Testis (tissue), 2 donors: ENCODE measurements at regions not wholly inside any gene's neighbourhood (a gene's known extent, or its start where the extent isn't known, plus 50 kb on each side); places are given as distances from the start of the nearest gene placed in this dataset.
"Not testable (repeated sequence)": the region's sequence is repeated elsewhere in the genome, so short reads cannot be mapped to it uniquely, and the experiment has no call there.

Experiments used
- DNase-seq: peaks from one replicate; pipeline ENCODE4 v3.0.0-alpha.2; 2019
- H3K27ac ChIP-seq, 2 donors: fragments of 200-600 bp; sonication (generic); one replicate each; pipeline ENCODE4 v1.5.1; 2019
- H3K27me3 ChIP-seq: fragments of 200-600 bp; sonication (generic); one replicate; pipeline ENCODE4 v1.5.1; 2019
- H3K36me3 ChIP-seq: fragments of 200-600 bp; sonication (generic); one replicate; pipeline ENCODE4 v1.5.1; 2017; ENCODE audit warnings: low read depth; ENCODE audit errors: missing control alignments
- H3K4me1 ChIP-seq: fragments of 200-600 bp; sonication (generic); one replicate; pipeline ENCODE4 v1.5.1; 2019
- H3K4me3 ChIP-seq, 2 donors: fragments of 200-600 bp; sonication (generic); one replicate each; pipeline ENCODE4 v1.5.1; 2017 to 2019
- H3K9me3 ChIP-seq: fragments of 200-600 bp; sonication (generic); one replicate; pipeline ENCODE4 v1.5.1; 2017
- POLR2A ChIP-seq: fragments of 450-650 bp; IDR thresholded peaks from one replicate; pipeline ENCODE4 v1.6.1; 2017; ENCODE audit warnings: antibody characterized with exemption, mild to moderate bottlenecking, moderate library complexity
- WGBS, 2 donors: methylation state at CpG; one replicate each; pipeline ENCODE4 v1.1.5; 2018; 5-methylcytosine and 5-hydroxymethylcytosine counted together
- intact Hi-C: fragments of 100-400 bp; cut with DNase I; formaldehyde crosslinking; loops from one replicate; pipeline ENCODE4 v1.15.1; 2023; ENCODE audit warnings: low total_unique reads
- TF ChIP-seq, protein P1 (sequence below), 3 experiments: fragments of 450-650 bp in 2 of 3; fragments of 200-600 bp in 1 of 3; sonication (generic) in 1 of 3; IDR thresholded peaks; one replicate each; pipeline ENCODE4 v1.5.1; 2016 to 2019; ENCODE audit warnings: antibody characterized with exemption in 3 of 3, mild to moderate bottlenecking in 2 of 3, moderate library complexity in 1 of 3

DNA sequence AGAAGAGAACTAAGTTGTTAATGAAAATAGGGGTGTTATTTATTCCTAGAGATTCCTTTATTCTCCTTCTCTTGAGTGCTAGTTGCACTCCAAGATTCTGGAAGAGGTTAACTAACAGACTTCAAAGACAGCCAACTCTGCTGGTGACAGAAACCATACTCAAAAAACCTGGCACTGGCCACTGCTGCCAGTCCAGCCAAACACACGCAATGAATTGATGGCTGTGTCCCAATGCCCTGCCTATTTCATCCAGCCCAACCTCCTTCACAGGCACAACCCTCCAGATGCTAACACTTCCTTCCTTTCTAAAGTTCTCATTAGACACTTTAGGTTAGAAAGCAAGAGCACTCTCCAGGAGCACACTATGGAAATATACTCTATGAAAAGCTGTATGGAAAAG is 150.8 kb upstream of the C11orf58 start:
- Histone ChIP-seq H3K36me3 (no peaks in the 10 kb centered on the region), H3K9me3 (no peaks in the 10 kb centered on the region), H3K27ac (no peak overlapping the region), H3K4me3 (no peak overlapping the region), H3K4me1 (no peaks in the 10 kb centered on the region), H3K27me3 (no peaks in the 10 kb centered on the region)
- intact Hi-C loops: no loop called here
- DNase-seq: no peak
- TF ChIP-seq, protein P1, sequence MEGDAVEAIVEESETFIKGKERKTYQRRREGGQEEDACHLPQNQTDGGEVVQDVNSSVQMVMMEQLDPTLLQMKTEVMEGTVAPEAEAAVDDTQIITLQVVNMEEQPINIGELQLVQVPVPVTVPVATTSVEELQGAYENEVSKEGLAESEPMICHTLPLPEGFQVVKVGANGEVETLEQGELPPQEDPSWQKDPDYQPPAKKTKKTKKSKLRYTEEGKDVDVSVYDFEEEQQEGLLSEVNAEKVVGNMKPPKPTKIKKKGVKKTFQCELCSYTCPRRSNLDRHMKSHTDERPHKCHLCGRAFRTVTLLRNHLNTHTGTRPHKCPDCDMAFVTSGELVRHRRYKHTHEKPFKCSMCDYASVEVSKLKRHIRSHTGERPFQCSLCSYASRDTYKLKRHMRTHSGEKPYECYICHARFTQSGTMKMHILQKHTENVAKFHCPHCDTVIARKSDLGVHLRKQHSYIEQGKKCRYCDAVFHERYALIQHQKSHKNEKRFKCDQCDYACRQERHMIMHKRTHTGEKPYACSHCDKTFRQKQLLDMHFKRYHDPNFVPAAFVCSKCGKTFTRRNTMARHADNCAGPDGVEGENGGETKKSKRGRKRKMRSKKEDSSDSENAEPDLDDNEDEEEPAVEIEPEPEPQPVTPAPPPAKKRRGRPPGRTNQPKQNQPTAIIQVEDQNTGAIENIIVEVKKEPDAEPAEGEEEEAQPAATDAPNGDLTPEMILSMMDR (IDR thresholded peaks at IDR 0.05): no peak
- TF ChIP-seq POLR2A: no peak
- WGBS, 2 donors: 39 to 45% methylated on average over 1 of the region's 1 CpG

DNA sequence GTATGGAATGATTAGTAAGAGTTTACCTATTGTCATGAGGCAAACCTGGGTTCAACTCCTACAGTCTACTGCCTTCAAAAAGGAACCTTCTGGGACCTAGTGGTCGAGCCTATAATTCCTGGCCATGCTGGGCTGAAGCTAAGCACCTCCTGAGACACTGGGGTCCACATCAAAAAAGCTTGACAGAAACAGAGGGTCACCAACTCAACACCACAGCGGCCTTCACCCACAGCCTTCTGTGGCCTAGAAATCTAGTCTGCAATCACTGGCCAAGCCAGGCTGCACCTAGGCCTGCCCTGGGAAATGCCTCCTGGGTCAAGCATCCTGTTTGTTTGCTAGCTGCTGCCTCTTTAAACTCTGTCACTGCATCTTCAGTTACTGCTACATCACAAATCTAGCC is 153.9 kb upstream of the C11orf58 start:
- H3K4me1 ChIP-seq: no peaks in the 10 kb centered on the region
- H3K27ac ChIP-seq: no peak overlapping the region
- TF ChIP-seq POLR2A: no peak
- TF ChIP-seq, protein P1 (IDR thresholded peaks at IDR 0.05): no peak
- no peaks in the 10 kb centered on the region for H3K9me3 ChIP-seq
- 75 to 80% methylated on average over 1 to 2 of the region's 2 CpGs for WGBS, 2 donors
- intact Hi-C loops: no loop called here
- H3K27me3 ChIP-seq: no peaks in the 10 kb centered on the region
- no peak for DNase-seq
- no peaks in the 10 kb centered on the region for H3K36me3 ChIP-seq
- H3K4me3 ChIP-seq: no peak overlapping the region

DNA sequence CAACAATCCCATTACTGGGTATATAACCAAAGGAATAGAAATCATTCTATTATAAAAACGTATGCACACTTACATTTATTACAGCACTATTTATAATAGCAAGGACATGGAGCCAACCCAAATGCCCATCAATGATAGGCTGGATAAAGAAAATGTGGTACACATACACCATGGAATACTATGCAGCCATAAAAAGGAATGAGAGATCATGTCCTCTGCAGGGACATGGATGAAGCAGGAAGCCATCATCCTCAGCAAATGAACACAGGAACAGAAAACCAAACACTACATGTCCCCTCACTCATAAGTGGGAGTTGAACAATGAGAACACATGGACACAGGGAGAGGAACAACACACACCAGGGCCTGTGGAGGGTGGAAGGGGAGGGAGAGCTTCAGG is 157.4 kb upstream of the C11orf58 start:
- 84 to 93% methylated on average over 1 of the region's 1 CpG for WGBS, 2 donors

DNA sequence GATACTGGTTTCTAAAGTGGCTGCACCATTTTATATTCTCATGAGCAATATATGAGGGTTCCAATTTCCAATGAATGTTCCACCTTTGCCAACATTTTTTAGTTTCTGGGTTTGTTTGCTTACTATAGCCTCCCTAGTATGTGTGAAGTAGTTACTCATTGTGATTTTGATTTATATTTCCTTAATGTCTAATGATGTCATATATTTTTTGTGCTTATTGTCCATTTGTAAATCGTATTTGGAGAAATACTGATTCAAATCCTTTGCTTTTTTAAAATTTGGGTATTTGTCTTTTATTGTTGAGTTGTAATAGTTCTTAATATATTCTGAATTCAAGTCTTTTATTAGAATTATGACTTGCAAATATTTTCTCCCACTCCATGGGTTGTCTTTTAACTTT is 161.0 kb upstream of the C11orf58 start:
- no peak for DNase-seq
- 80 to 92% methylated on average over 1 of the region's 1 CpG for WGBS, 2 donors
- Histone ChIP-seq H3K4me1 (no peaks in the 10 kb centered on the region), H3K9me3 (no peaks in the 10 kb centered on the region), H3K27me3 (no peaks in the 10 kb centered on the region), H3K36me3 (no peaks in the 10 kb centered on the region), H3K27ac (no peak overlapping the region), H3K4me3 (no peak overlapping the region)
- intact Hi-C loops: no loop called here
- TF ChIP-seq, protein P1 (IDR thresholded peaks at IDR 0.05): no peak
- TF ChIP-seq POLR2A: no peak

More for the DNA sequence above, 157.4 kb upstream of the C11orf58 start:
- H3K4me1 ChIP-seq, H3K4me3 ChIP-seq, H3K9me3 ChIP-seq, H3K36me3 ChIP-seq, intact Hi-C loops, DNase-seq, H3K27ac ChIP-seq, H3K27me3 ChIP-seq: not testable (repeated sequence)

DNA sequence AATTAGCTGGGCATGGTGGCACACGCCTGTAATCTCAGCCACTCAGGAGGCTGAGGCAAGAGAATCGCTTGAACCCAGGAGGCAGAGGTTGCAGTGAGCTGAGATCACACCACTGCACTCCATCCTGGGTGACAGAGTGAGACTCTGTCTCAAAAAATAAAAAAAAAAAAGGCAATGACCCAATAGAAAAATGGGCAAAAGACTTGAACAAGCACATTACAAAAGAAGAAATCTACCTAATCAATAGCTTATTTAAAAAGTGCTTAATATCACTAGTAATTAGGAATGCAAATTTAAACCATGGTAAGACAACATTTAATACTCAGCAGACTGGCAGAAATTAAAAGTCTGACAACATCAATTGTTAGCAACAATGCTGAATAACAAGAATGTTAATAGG is 163.6 kb upstream of the C11orf58 start:
- H3K4me3 ChIP-seq, DNase-seq, H3K27ac ChIP-seq, intact Hi-C loops, H3K4me1 ChIP-seq, H3K27me3 ChIP-seq, H3K36me3 ChIP-seq, H3K9me3 ChIP-seq: not testable (repeated sequence)
- WGBS, 2 donors: 93 to 100% methylated on average over 2 of the region's 2 CpGs

DNA sequence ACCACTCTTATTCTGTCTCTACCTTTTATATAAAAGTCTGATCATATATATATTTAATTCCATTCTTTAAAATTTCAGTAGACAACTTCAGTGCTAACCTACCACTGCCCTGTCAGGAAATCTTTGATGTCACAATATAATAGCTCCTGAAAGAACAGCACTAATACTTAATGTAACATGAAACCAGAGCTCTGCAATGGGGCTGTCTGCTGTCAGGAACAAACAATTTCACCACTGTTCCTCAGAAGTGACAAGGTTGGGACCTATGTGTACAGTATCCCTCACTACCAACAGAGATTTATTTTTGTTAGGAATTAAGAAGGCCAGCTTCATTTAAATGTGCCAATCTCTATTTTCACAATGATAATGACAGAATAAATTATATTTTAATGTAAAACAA is 165.5 kb upstream of the C11orf58 start:
- Histone ChIP-seq H3K4me3 (no peak overlapping the region), H3K9me3 (no peaks in the 10 kb centered on the region), H3K27ac (no peak overlapping the region), H3K4me1 (no peaks in the 10 kb centered on the region), H3K27me3 (no peaks in the 10 kb centered on the region), H3K36me3 (no peaks in the 10 kb centered on the region)
- intact Hi-C loops: no loop called here
- no peak for DNase-seq
- no peak for TF ChIP-seq POLR2A
- TF ChIP-seq, protein P1 (IDR thresholded peaks at IDR 0.05): no peak
